GM18951 (cell line): ENCODE measurements at regions not wholly inside any gene's neighbourhood (a gene's known extent, or its start where the extent isn't known, plus 50 kb on each side); places are given as distances from the start of the nearest gene placed in this dataset.
"Not testable (repeated sequence)": the region's sequence is repeated elsewhere in the genome, so short reads cannot be mapped to it uniquely, and the experiment has no call there.

Experiments used
- POLR2A ChIP-seq: IDR thresholded peaks from 4 replicates; pipeline ENCODE4 v1.6.1; 2011; ENCODE audit warnings: mild to moderate bottlenecking; ENCODE audit not compliant: insufficient read length, insufficient read depth; ENCODE audit errors: extremely low read depth
- in situ Hi-C: fragments of 300-500 bp; cut with MboI; formaldehyde crosslinking; loops from one replicate; pipeline ENCODE4 v1.12.0; 2022; ENCODE audit warnings: low sequenced_read_pairs, mixed read lengths, inconsistent platforms; ENCODE audit not compliant: unreplicated experiment

- TF ChIP-seq POLR2A: no peak
- in situ Hi-C loops: no loop called here
These were observed 380.2 kb downstream of the LNPK start for GRCh38 chr2:175621821-175622220.

GRCh38 chr2:175620106-175620505 lies 382.0 kb downstream of the LNPK start:
- in situ Hi-C loops: no loop called here
- TF ChIP-seq POLR2A: no peak

DNA sequence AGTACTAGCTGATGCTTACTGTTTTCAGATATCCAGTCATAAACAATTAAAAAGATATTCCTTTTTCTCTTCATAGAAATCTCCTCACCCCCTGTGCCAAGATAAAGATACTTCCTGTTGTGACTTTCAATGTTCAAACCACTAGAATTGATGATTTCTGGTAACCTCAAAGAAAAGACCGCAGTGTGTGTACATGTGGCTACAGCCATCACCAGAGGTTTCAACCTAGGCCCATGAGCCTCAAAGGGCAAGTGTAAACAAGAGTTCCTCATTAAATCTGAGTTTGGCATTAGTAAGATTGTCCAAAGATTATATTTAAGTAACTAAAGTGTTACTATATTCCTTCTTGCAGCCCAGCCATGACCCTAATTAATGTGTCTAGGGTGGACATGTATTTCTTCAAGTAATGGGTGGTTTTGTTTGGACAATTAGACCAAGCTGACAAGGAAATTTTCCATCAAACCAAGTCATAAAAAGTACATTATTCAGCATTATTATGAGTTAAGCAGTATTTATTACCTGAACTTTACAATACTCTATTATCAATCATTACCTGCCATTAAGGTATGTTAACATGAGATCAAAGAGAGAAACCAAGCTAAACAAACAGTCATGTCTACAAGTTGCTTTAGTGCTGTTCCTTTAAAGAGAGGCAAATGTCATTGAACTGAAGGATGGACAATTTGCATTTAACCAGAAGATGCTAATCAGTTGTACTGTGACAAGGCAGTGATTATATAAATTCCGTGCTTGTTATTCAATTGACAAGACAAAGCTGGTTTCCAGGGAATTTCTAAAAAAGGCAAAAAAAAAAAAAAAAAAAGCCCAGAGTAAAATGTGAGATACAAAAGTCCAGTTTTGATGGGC lies 382.7 kb downstream of the LNPK start:
- in situ Hi-C loops: no loop called here
- no peak for TF ChIP-seq POLR2A

DNA sequence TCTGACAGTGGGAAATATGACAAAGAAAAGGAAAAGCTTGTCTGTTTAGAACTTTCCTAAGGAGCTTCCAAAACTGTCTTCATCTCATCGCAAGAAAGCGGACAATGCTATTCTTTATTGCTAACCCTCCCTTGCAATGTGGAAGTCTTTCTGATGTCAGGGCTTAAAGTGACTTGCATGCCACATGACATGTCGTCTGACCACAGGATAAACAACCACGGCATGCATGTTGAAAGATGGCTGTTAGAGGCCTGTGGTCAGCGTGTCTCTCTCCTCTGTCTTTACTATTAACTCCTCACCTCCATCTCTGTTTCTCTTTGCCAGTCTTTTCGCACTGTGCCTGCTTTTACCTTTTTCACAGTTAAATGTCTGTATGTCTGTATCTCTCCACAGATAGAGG lies 389.8 kb downstream of the LNPK start:
- no peak for TF ChIP-seq POLR2A
- in situ Hi-C loops: no loop called here

DNA sequence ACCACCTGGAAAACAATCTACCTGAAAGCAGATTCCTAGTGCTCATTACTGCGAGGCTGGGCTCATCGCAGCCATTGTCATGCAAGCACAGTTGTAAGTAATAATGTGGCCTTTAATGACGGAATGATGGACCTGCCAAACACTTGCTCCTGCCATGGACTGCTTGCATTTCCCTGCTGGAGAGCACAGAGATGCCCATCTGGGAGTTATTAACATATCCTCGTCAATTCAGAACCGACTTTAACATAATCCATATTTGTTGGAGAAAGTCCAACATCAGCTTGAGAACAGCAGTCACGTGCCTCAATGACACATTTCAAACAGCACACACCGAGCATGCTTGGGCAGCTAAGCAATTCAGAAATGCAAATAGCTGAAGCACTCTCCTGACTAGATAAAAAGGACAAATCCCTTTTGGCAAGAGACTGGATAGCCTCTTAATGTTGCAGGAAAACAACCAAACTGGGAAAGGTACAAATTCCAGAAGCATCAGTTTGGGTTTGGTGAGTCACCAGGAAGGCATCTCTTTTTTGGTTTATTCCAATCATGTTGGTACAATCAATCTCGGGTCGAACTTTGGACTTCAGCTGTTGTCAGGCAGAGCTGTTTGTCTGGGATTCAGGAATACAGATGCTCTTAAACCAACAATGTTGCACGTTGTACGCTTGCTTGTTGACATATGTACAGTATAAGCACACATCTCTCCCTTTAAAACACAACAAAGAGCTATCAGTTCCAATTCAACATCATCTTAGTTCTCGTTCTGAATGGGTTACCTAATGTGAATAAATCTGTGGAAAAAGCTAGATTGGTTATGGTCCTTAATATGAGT lies 395.8 kb downstream of the LNPK start:
- in situ Hi-C loops: no loop called here
- no peak for TF ChIP-seq POLR2A

DNA sequence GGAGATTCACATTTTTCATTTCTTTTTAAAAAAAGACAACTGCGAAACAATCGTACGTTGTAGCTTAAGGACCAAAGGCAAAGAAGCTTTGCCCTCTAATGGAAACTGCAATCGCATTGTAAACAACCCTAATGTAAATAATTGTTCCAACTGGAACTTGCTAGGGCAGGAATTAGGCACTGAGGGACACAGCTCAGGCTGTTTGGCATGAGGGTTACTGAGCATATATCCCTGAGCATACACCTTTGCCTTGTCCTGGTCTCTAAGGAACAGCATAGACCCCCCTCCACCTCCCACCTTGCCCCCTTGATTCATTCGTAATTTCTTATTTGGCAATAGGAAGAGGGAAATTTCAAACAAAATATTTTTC lies 396.4 kb downstream of the LNPK start:
- TF ChIP-seq POLR2A: no peak
- in situ Hi-C loops: no loop called here

DNA sequence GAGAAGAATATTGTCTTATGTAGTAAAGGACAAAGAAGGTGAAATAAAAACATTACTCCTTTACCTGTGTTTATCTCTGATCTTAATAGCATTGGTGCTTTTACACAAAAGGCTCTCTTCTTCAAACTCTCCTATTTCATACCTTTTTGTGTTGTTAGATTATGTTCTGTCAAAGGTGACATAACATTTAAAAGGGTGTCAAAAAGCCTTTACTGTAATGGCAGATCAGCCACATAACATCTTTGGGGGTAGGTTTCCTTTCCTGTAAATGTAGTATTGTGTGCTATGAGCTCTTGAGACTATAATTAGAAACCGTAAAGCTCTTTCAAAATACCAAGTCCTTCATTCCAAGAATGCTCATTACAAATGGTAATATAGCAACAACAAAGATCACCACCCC lies 400.1 kb downstream of the LNPK start:
- in situ Hi-C loops: no loop called here
- TF ChIP-seq POLR2A: no peak

GRCh38 chr2:175599966-175600831 lies 401.9 kb downstream of the LNPK start:
- TF ChIP-seq POLR2A: no peak
- in situ Hi-C loops: no loop called here

DNA sequence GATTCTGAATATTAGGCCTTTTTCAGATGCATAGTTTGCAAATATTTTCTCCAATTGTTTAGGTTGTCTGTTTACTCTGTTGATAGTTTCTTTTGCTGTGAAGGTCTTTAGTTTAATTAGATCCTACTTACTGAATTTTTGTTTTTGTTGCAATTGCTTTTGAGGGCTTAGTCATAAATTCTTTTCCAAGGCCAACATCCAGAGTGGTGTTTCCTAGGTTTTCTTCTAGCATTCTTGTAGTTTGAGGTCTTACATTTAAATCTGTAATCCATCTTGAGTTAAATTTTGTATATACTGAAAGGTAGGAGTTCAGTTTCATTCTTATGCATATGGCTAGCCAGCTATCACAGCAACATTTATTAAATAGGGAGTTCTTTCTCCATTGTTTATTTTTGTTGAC lies 404.8 kb downstream of the LNPK start:
- no peak for TF ChIP-seq POLR2A
- in situ Hi-C loops: no loop called here

DNA sequence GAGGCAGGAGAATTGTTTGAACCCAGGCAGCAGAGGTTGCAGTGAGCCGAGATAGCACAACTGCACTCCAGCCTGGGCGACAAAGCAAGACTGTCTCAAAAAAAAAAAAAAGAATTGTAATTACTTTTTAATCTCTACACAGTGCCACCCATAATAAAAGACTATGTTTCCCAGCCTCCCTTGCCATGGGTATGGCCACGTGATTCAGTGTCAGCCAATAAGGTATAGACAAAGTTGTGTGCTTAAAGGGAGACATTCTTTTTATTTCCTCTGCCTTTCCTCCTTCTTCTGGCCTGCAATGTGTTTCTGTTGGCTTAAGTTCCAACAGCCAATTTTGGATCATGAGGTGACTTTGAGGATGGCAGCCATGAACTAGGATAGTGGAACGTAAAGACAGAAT lies 406.9 kb downstream of the LNPK start:
- TF ChIP-seq POLR2A: no peak
- in situ Hi-C loops: no loop called here

GRCh38 chr2:175593686-175594525 lies 408.2 kb downstream of the LNPK start:
- in situ Hi-C loops: not testable (repeated sequence)

GRCh38 chr2:175588213-175588612 lies 406.7 kb upstream of the ATP5MC3 start:
- in situ Hi-C loops: not testable (repeated sequence)

DNA sequence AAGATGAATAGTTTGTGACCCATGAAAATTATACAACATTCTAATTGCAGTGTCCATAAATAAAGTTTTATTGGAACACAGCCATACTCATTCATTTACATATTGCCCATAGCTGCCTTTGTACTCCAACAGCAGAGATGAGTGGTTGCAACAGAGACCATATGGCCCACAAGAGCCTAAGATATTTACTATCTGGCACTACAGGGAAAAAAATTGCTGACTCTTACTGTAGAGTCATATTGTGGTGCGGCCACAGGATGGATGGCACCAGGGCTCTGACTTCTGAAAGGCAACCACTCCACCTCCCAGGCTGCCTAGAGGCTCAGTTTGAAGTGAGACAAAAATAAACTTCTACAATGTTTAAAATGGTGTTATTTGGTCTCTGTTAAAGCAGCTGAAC lies 404.0 kb upstream of the ATP5MC3 start:
- in situ Hi-C loops: no loop called here
- TF ChIP-seq POLR2A: no peak

DNA sequence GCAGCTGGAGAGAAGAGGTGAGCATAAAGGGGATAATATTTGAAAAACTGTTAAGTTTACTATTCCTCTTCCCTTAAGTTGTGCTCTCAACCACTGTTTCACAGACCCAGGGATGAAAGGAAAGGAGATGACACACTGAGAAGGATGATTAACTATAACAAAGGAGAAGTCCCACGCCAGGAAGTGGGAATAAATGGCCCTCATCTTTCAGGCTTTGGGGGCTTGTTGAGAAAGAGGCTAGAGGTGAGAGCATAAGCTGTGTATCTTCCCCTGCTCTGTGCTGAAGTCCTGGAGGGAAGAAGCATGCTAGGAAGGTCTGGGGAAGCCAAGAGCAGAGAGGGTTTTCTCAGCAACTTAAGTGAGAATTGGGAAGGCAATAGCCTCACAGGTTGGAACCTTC lies 399.1 kb upstream of the ATP5MC3 start:
- in situ Hi-C loops: no loop called here
- no peak for TF ChIP-seq POLR2A
